ENCODE measurements at regions not wholly inside any gene's neighbourhood (a gene's known extent, or its start where the extent isn't known, plus 50 kb on each side); places are given as distances from the start of the nearest gene placed in this dataset.
A peak's percentile ranks its signal among the peaks of the same experiment; 100 is the strongest.

GRCh38 chr7:121766676-121767075 is 106.3 kb upstream of the PTPRZ1 start:
- H3K4me1 ChIP-seq: no peaks in the 10 kb centered on the region
- intact Hi-C loops (cut with DNase I): no loop called here
- H3K4me3 ChIP-seq: no peak overlapping the region
- no peaks in the 10 kb centered on the region for H3K36me3 ChIP-seq (replicated peaks in 1 of 2; ENCODE audit: insufficient read depth in 1 of 2, low read depth in 2 of 2)
- H3K9me3 ChIP-seq: no peaks in the 10 kb centered on the region
- WGBS, 2 donors: 91 to 97% methylated on average over 1 of the region's 1 CpG
- ATAC-seq: no peak
- TF ChIP-seq POLR2A (IDR thresholded peaks at IDR 0.05) (no peak), CTCF (IDR thresholded peaks at IDR 0.05) (no peak)
- no peak for DNase-seq
- H3K27ac ChIP-seq: no peak overlapping the region
- H3K27me3 ChIP-seq: no peaks in the 10 kb centered on the region

GRCh38 chr7:121761399-121761798 is 111.6 kb upstream of the PTPRZ1 start:
- no peak for TF ChIP-seq CTCF (IDR thresholded peaks at IDR 0.05)
- TF ChIP-seq POLR2A (IDR thresholded peaks at IDR 0.05): no peak
- ATAC-seq: no peak
- H3K4me1 ChIP-seq: no peaks in the 10 kb centered on the region
- 35 to 58% methylated on average over 1 of the region's 1 CpG for WGBS, 2 donors
- H3K36me3 ChIP-seq (replicated peaks in 1 of 2; ENCODE audit: insufficient read depth in 1 of 2, low read depth in 2 of 2): no peaks in the 10 kb centered on the region
- no peak overlapping the region for H3K27ac ChIP-seq
- intact Hi-C loops (cut with DNase I): no loop called here
- DNase-seq: no peak
- H3K4me3 ChIP-seq: no peak overlapping the region
- no peaks in the 10 kb centered on the region for H3K27me3 ChIP-seq
- no peaks in the 10 kb centered on the region for H3K9me3 ChIP-seq

GRCh38 chr7:121755818-121756552 is 117.0 kb upstream of the PTPRZ1 start:
- TF ChIP-seq POLR2A (IDR thresholded peaks at IDR 0.05) (no peak), CTCF (IDR thresholded peaks at IDR 0.05) (no peak)
- Histone ChIP-seq H3K4me3 (no peak overlapping the region), H3K9me3 (no peaks in the 10 kb centered on the region), H3K36me3 (replicated peaks in 1 of 2; ENCODE audit: insufficient read depth in 1 of 2, low read depth in 2 of 2) (no peaks in the 10 kb centered on the region), H3K27me3 (no peaks in the 10 kb centered on the region), H3K4me1 (no peaks in the 10 kb centered on the region), H3K27ac (no peak overlapping the region)
- WGBS, 2 donors: 77 to 82% methylated on average over 6 of the region's 6 CpGs
- DNase-seq (peak in 3 of 4 donors; percentile 3 to 15 (median 13)), ATAC-seq (no peak)
- intact Hi-C loops (cut with DNase I): no loop called here

- DNase-seq (no peak), ATAC-seq (no peak)
- Histone ChIP-seq H3K9me3 (no peaks in the 10 kb centered on the region), H3K36me3 (replicated peaks in 1 of 2; ENCODE audit: insufficient read depth in 1 of 2, low read depth in 2 of 2) (no peaks in the 10 kb centered on the region), H3K4me1 (no peaks in the 10 kb centered on the region), H3K4me3 (no peak overlapping the region), H3K27me3 (no peaks in the 10 kb centered on the region), H3K27ac (no peak overlapping the region)
- intact Hi-C loops (cut with DNase I): no loop called here
- TF ChIP-seq POLR2A (IDR thresholded peaks at IDR 0.05) (no peak), CTCF (IDR thresholded peaks at IDR 0.05) (no peak)
- 61 to 69% methylated on average over 2 of the region's 2 CpGs for WGBS, 2 donors
Observed at GRCh38 chr7:121755286-121755685, 117.7 kb upstream of the PTPRZ1 start.

- Histone ChIP-seq H3K27me3 (no peaks in the 10 kb centered on the region), H3K9me3 (no peaks in the 10 kb centered on the region), H3K4me1 (no peaks in the 10 kb centered on the region), H3K36me3 (replicated peaks in 1 of 2; ENCODE audit: insufficient read depth in 1 of 2, low read depth in 2 of 2) (no peaks in the 10 kb centered on the region), H3K4me3 (no peak overlapping the region), H3K27ac (no peak overlapping the region)
- ATAC-seq: no peak
- TF ChIP-seq POLR2A (IDR thresholded peaks at IDR 0.05): no peak
- no peak for DNase-seq
- WGBS, 2 donors: 52 to 54% methylated on average over 2 of the region's 2 CpGs
- intact Hi-C loops (cut with DNase I): no loop called here
Observed at GRCh38 chr7:121753944-121754343, 119.0 kb upstream of the PTPRZ1 start.

Data from body of pancreas (tissue), 4 donors.